ENCODE measurements at regions not wholly inside any gene's neighbourhood (a gene's known extent, or its start where the extent isn't known, plus 50 kb on each side); places are given as distances from the start of the nearest gene placed in this dataset.

GRCh38 chr7:33821970-33822369 lies 83.4 kb upstream of the BMPER start:
- DNase-seq: no peak

GRCh38 chr7:33823913-33824312 lies 81.4 kb upstream of the BMPER start:
- no peak for DNase-seq

DNA sequence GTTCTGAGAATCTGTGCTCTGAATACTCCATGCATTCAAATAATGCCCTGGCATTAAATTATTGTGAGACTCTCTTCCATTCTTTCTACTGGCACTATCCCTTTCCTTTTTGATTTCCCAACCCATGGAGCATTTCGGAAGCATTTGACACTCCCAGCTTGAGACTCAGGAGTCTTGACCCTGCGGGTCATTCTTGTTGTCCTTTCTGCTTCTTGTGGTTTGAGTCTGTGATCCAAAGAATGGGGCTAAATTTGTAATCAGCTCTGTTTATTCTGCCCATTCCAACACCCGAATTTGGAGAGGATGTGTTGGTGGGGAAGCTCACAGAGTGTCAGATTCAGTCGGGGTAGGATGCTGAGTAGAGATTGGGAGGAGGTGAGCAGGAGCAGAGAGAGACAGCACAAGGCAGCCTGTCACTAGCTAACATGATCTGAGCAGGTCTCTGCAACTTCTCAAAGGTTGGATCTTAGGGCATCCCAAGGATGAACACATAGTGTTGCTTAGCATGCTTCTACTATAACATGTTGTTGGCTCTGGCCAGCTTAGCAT lies 80.4 kb upstream of the BMPER start:
- no peak for DNase-seq

- no peak for DNase-seq
These were observed 79.7 kb upstream of the BMPER start for GRCh38 chr7:33825644-33826043.

GRCh38 chr7:33829536-33829935 lies 75.8 kb upstream of the BMPER start:
- DNase-seq: no peak

GRCh38 chr7:33831389-33832141 lies 73.8 kb upstream of the BMPER start:
- DNase-seq: no peak

GRCh38 chr7:33832271-33832721 lies 73.0 kb upstream of the BMPER start:
- DNase-seq: no peak

- DNase-seq: no peak
These were observed 68.5 kb upstream of the BMPER start for GRCh38 chr7:33836797-33837355.

DNA sequence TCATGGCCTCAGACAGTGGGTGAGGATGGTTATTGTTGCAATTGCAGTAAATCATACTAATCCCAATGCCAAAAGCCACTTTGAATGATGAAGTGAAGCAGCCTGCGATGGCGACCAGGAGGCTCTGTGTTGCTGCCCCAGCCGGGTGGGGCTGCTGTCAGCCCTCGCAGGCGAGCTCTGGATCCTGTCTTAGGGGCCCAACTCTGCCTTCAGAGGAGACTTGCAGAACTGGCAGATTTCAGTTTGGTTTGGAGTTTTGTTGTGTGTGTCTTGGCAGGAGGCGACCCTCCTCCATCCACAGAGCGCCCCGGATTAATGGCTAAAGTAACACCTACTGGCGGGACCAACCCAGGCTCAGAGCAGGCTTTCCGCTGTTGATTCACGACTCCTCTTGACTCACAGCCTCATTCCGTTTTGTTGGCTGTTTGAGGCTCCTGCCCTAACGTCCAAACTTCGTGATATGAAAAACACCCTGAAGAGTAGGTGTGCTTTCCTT lies 67.9 kb upstream of the BMPER start:
- no peak for DNase-seq

DNA sequence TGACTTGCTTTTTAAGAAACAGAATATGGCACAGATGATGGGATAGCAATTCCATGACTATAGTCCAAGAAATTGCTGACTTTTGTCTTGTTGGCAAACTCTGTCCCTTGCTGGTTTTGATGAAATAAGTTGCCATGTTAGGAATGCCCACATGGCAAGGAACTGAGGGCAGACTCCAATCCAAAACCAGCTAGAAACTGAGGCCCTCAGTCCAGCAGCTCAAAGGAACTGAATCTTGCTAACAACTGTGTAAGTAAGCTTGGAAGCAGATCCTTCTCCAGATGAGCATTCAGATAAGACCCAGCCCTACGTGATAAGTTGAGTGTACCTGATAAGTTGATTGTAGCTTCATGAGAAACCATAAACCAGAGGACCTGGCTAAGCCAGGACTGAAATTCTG lies 64.3 kb upstream of the BMPER start:
- no peak for DNase-seq

- peak; percentile 62 for DNase-seq
These were observed 63.6 kb upstream of the BMPER start for GRCh38 chr7:33841705-33842129.

DNA sequence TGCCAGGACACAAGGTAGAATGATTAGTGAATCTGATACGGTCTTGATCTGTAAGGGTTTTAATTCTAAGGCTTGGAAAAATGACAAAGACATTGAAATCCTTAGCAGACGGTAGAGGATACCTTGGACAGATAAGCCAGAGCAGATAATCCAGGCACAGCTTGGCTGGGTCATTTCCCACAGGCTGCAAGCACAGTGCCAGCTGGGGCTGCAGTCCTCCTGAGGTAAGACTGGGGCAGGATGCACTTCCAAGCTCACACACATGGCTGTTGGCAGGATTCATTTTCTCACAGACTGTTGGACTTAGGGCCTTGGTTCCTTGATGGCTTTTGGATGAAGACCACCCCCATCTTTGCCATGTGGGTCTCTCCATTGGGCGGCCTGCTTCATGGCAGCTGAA lies 63.2 kb upstream of the BMPER start:
- no peak for DNase-seq

- DNase-seq: no peak
These were observed 59.3 kb upstream of the BMPER start for GRCh38 chr7:33845991-33846509.

DNA sequence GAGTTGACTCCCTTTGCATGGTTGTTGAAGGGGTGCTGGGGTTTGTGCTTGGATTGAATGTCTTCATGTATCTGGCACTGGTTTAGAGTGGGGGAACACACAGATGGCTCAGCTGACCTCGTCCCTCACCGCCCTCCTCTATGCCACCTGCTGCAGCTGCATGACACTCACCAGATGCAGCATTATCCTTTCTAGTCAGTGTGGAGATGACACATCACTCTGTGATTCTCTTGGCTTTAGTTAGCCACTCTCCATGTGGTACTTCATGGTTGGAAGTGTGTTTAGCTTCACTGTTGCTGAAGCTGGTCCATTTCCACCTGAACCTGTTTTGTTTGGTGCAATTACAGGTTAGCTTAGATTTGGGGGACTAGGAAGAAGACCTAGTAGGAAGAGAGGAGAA lies 56.3 kb upstream of the BMPER start:
- DNase-seq: no peak

GRCh38 chr7:33849971-33850559 lies 55.3 kb upstream of the BMPER start:
- no peak for DNase-seq

GRCh38 chr7:33850768-33851167 lies 54.6 kb upstream of the BMPER start:
- DNase-seq: no peak

DNA sequence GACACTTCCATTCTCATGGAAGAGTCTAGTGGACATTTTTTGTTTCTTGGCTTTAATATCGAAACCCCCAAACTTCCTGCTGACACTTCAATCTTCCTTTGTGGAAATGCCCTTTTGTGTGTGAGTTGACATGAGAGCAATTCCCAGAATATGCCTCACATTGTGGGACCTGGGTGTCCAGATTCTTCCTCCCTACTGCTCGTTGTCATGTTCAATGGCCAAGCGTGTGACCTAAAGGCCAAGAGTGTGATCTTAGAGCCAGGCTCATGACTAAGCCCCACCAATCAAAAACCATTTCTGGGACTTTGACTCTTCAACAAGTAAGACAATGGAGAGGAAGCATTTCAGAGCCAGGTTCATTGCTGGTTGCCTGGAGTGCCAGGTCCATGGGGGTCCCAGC lies 52.5 kb upstream of the BMPER start:
- DNase-seq: no peak

- DNase-seq: no peak
These were observed 51.8 kb upstream of the BMPER start for GRCh38 chr7:33853361-33854062.

DNA sequence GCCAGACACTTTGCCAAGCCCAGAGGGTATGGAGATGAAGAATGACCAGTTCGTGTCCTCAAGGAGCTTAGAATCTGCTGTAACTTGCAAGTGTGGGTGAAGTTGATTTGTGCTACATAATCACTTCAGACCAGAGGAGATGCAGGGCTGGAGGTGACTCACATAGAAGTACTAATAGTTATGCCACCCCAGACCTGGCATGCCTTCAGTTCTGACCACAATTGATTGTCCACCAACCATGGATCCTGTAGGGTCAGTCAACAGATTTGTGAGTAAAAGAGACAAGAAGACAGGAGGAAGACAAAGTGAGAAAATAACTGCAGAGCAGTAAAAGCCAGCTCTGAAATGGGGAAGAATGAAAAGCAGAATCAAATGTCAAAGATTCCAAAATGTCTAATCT lies 51.2 kb upstream of the BMPER start:
- DNase-seq: peak; percentile 50

- peak; percentile 89 for DNase-seq
These were observed 50.5 kb upstream of the BMPER start for GRCh38 chr7:33854801-33855350.
